COLO829 (cell line): ENCODE measurements at regions not wholly inside any gene's neighbourhood (a gene's known extent, or its start where the extent isn't known, plus 50 kb on each side); places are given as distances from the start of the nearest gene placed in this dataset.

ENCODE experiments used
- DNase-seq: peaks from one replicate; pipeline ENCODE4 v3.0.0; 2012; ENCODE audit warnings: low spot score

DNA sequence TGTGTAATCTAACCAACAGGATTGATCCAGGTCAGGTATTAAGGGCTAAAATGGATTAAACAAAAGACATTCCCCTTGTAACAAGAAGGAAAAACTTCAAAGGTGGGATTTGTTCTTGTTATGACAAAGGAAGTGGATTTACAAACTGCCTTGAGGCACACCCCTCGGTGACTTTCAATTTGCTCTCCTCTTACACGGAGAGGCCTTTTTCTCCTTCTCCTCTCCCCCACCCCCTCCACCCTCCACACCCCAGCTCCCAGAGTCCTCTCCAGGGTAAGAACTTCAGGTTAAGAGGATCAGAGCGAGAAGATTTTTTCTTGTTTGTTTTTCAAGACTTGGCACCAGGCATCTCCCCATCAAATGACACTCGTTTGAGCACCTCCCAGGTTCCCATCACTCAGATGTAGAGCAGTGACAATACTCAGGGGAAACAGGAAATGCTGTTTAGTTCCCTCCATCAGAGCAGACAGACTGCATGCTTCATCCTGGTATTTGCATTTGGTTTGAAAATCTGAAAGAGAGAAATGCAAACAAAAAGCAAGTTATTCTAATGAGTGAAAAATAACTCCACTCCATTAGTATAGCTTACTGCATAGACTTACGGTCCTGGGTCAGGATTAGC is 77.6 kb upstream of the TMEM260 start:
- DNase-seq: no peak

- no peak for DNase-seq
Measured at GRCh38 chr14:56505361-56505760, 74.2 kb upstream of the TMEM260 start.

DNA sequence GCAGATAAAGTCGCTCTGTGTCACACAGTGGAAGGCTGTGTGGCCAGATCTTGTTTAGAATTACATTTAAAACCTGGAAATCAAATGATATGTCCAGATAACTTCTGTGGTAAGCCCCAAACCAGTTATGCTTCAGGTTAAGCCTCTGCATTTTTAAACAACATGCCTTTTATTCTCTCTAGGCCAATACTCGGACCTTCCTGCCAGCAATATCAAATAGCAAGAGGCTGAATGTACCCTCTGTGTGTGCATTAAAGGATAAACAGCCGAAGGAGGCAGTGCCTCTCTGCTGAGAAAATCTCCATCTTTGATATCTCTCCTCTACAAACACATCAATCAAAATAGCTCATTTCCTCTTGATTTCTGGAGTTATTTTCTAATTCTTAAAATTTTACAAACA is 67.1 kb upstream of the TMEM260 start:
- DNase-seq: peak; percentile 79

GRCh38 chr14:56514663-56515371 is 64.8 kb upstream of the TMEM260 start:
- DNase-seq: peak; percentile 48

GRCh38 chr14:56515739-56516138 is 63.9 kb upstream of the TMEM260 start:
- DNase-seq: no peak

GRCh38 chr14:56522403-56522802 is 57.2 kb upstream of the TMEM260 start:
- DNase-seq: no peak

DNA sequence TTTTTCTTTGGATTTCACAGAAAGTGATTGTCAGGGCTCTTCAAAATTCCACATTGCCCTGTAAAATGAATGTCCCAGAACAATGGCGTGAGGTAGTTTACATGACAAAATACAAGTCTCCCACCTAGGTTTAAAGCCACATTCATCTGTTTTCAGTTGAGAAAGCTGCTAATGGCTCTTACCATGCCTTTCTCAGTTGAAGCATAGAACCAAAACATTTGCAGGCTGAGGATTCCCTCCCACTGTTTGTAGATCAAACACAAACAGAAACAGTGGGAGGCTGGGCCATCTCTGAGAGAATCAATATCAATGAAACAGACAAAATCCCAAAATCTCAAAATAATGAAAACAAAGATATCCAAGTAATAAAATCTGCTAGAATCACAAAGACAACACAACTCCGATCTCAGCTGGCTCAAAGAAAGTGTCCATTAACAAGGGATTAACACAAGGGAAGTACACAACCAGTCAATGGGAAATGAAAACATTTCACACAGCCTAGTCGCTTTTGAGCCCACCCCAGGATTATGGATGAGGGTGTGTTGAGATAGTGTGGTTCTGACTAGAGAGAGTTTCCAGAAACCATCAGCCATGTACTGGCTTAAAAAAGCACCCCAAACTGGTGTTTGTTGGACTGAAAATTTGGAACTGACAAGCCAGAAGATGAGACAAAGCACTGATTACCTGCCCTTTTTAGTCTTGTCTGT is 54.5 kb upstream of the TMEM260 start:
- no peak for DNase-seq

GRCh38 chr14:56528927-56529326 is 50.7 kb upstream of the TMEM260 start:
- DNase-seq: no peak
